HuH-7.5 (cell line): ENCODE measurements at regions not wholly inside any gene's neighbourhood (a gene's known extent, or its start where the extent isn't known, plus 50 kb on each side); places are given as distances from the start of the nearest gene placed in this dataset.
"Not testable (repeated sequence)": the region's sequence is repeated elsewhere in the genome, so short reads cannot be mapped to it uniquely, and the experiment has no call there.

Experiments
- DNase-seq: peaks from one replicate; pipeline ENCODE4 v3.0.0; 2011; ENCODE audit warnings: low spot score

DNA sequence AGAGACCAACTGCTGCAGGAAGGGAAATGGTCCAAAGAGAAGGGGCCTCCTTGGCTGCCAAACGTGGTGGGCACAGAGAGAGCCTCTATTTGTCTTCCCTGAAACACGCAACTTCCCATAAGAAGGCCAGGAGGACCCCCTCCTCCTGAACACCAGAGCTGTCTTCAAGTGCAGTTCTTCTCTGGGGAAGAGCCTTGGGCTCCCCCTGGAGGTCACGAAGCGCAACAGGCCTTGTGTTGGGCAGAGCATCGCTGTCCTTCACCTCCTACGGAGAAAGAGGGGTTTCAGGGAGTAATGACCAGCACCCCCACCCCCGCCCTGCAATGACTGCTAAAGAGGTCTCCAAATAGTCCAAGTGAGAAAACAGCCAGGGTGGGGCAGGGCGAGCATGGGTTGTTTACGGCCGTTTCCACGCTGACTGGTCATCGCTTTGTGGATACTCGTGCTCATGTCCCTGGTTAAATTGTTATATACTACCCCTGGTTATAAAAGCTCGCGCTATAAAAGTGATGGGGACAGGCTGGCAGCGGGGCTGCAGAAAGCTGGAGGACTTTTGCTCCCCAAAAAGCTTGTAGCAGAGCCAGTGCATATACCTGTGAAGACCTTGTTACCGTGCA lies 397.5 kb upstream of the ATP10A start:
- no peak for DNase-seq

DNA sequence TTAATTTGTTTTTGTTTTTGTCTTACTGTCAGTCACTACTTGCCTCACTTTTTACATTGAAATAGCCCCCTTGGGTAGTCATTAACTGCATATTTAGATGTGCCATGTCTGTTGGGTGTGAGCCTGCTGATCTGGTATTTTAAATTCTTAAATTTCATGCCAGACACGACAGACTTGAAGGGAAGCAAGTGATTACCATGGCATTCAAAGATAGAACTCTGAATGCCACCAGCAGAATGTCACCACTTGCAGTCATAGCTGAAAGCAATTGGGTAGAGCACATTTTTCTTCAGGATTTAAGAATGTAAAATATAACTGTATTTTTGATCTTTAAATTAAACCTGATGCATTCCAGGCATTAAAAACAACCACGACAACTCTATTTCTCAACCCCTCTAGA lies 396.5 kb upstream of the ATP10A start:
- no peak for DNase-seq

DNA sequence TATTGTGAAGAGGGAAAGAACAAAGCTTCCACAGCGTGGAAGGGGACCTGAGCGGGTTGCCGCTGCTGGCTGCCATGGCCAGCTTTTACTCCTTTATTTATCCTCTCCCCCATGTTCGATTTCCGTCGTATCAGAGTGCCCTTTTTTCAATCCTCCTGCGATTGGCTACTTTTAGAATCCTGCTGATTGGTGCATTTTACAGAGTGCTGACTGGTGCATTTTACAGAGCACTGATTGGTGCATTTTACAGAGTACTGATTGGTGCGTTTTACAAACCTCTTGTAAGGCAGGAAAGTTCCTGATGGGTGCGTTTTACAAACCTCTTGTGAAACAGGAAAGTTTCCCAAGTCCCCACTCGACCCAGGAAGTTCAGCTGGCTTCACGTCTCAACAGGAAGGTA lies 381.7 kb upstream of the ATP10A start:
- not testable (repeated sequence) for DNase-seq

DNA sequence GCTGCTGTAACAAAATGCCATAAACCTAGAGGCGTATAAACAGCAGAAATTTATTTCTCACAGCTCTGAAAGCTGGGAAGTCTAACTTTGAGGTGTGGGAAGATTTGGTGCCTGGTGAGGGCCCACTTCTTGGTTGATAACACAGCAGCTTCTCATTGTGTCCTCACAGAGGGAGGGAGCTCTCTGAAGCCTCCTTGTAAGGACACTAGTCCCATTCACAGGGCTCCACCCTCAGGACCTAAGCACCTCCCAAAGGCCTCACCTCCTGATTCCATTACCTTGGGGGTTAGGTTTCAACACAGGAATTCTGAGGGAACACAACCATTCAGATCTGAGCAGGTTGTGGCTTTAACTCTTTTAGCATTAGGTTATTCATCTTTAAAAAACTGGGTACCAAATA lies 380.3 kb upstream of the ATP10A start:
- no peak for DNase-seq

DNA sequence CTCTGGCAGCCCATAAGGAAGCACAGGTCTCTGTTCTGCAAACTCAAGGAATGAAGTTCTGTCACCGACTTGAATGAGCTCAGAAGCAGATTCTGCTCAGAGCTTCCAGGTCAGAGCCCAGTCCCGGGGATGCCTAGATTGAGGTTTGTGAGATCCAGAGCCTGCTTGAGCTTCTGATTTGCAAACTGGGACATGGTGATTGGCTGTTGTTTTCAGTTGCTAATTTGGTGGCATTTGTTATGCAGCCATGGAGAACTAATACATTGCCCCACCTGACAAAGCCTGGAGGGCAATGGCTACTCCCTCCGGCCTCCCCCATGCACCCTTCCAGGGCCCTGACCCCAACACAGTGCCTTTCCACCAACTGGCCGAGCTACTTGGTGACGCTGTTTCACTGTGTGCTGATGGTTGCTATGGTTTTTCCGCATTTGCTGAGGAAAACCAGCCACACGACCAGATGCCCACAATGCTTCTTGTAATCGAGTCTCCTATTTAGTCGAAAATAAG lies 379.5 kb upstream of the ATP10A start:
- DNase-seq = no peak

DNA sequence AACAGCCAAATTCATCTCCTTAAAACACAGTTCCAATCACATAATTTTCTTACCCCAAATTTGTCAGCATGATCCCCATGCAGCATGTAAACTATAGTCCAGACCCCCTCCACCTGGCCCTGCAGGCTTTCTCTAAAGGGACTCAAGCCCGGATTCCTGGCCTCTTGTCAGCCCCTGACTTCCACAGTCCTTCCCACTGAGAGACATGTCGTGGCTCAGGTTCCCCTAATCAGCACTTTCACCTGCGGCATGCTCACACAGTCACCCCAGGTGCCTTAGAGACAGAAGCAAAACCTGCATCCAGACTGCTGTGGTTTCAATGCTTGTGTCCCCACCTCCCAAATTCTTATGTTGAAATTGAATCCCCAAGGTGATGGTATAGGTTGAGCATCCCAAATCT lies 372.7 kb upstream of the ATP10A start:
- no peak for DNase-seq

DNA sequence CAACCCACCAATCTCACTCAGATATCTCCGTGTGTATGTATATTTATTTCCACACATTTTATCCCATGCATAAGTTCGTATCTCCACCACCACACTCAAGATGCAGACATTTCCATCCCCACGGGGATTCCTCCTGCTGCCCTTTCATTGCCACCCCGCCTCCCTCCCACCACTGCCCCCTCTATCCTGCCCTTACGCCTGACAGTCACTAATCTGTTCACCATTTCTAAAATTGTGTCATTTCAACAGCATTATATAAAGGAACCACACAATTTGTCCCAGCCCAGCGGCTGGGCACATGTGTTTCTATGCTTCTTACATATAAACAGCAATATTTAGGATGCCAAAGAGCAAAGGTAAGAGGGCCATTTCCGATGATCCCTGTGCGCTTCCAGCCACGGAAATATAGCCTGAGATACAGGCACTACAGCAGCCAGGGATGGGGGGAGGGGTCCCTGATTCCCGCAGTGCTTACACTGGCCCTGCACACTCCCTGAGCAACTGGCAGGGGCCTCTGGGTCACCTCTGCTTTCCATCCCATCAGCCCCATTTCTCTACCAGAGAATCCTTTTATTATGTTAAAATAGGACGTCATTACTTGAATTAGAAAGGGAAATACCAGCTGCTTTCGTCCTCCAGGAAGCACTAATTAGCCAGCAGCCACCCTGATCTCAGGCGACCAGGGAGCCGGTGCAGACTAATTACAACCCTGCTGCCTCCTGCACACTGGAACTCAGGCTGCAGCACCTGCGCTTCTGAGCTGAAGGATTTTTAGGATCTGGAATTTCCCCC lies 372.0 kb upstream of the ATP10A start:
- no peak for DNase-seq

DNA sequence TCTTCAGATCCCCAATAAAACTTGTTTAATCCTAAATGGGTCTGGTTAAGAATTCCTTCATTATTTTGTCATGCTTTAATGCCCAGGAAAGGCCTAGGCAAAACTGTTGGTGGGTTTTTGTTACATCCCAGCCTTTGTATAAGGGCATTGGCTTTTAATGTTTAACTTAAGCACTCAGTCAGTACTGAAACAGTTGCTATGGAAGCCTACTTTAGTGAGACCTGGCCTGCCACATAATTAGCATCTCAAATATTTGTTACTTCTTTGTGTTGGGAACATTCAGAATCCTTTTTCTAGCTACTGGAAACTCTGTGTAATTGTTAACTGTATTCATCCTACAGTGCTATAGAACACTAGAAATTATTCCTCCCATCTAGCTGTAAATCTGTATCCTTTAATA lies 369.6 kb upstream of the ATP10A start:
- DNase-seq = no peak

DNA sequence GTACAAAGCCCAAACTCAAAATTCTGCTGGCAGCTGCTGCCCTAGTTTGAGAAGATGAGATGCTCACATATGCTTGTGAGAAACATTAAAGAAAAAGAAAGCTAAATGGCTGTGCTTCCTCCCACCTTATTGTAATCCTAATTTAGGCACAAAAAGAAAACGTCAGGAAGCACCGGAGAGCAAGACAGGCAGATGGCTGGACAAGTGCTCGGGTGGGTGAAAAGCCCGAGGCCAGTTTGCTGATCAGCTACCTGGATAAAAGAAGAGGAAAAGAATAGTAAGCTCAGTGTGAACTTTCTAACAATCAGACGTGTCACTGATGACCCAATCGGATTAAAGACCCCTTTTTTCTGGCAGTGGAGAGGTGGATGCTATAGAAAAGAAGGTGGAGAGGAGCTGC lies 368.0 kb upstream of the ATP10A start:
- no peak for DNase-seq

DNA sequence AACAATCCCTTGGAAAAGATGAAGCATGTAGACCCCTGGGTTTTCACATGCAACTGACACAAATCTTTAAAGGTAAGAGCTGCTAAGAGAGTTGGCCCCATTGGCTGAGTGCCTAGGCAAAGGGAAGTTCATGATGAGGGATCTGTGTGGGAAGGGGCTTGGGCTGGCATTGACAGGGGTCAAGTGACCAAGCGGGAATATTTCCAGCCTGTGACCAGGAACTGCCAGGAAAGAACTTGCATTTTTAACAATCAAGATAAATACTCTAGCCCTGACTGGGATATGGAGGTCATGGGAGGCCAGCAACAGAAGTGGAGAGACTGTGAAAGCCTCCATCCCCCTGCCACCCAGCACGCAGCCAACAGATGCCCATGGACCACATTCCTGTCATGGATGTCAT lies 361.1 kb upstream of the ATP10A start:
- DNase-seq = no peak

DNA sequence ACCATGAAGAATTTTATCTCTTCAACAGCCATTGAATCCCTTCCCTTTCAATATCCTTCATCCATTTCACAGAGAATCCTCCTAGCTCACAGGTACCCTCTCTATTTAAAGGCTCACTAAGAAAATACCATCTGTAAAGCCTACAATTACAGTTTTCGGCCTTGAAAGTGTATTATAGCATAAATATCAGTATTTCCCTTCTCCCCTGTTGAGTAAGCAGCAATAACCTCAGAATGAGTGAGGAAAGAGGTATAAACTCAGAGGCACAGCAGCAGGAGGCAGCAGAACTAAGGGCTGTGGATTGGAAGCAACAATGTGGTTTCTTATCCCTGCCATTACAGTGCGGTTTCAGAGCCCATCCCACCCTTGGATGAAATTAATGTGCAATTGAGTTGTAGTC lies 360.6 kb upstream of the ATP10A start:
- no peak for DNase-seq

DNA sequence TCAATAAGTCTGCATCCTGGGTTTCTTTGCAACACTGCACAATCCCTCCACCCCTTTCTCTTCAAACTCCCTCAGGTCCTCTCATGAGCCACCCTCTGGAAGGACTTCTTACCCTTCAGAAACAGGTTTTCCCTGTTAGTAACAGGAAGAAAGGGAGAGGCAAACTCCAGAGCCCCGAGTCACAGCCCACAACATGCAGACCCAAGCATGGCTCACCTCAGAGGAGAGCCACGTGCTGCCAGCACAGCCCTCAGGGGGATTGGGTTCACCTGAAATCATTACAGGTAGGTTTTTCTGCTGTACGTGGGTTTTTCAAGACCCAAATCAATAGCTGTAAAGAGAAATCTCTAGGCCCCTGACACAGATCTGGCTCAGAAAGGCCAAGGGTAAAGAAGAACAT lies 359.7 kb upstream of the ATP10A start:
- no peak for DNase-seq

DNA sequence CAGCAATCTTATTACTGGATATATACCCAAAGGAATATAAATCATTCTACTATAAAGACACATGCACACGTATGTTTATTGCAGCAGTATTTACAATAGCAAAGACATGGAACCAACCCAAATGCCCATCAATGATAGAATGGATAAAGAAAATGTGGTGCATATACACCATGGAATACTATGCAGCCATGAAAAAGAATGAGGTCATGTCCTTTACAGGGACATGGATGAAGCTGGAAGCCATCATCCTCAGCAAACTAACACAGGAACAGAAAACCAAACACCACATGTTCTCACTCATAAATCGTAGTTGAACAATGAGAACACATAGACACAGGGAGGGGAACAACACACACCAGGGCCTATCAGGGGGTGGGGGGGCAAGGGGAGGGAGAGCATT lies 353.9 kb upstream of the ATP10A start:
- DNase-seq = not testable (repeated sequence)

DNA sequence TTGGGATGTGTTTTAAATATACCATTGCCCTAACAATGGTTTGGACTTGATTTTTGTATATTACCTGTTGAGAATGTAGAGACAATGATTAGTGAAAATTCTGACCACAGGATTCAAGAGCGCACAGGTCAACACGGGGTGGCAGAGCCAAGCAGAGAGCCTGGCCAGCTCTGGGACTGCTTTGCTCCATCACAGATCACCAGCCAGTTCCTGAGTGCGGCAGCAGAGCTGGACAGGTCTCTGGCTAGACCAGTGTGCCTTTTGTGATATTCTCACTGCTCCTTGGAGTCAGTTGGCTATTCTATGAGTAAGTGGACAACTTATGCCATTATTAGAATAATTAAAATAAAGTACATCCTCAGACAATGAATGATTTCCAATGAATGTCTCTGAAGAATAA lies 351.2 kb upstream of the ATP10A start:
- DNase-seq = no peak

DNA sequence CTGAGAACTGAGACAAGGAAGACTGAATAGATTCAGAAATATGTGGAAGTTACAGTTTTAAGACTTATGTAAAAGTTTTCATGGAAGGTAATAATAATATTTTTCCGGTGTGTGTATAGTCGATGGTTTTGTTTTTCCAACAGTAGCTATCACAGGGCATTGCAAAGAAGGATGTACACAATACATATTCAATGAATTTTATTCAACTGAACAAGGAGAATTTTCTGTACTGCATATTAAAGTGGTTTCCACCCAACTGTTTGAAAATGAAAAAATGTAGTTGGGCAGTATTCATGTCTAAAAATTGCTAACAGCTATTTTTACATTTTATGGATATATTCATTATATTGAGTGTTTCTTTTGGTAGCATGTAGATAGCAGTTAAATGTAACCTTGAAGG lies 350.3 kb upstream of the ATP10A start:
- no peak for DNase-seq

DNA sequence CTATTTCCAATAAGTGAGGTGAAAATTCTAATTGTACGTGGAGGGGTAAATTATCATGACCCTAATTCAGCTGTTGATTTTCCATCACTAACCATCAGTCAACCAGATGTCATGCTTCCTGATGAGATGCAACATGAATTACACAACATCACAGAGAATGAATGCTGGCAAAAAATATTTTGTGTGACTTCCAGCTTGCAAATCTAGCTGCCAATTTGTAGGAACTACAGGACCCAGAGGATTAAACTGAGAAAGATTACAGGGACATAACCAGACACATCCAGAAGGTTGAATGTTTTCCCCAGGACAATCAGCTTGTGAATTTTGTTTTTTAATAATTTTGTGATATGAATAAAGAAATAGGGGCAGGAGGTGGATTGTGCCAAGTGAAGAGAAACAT lies 349.0 kb upstream of the ATP10A start:
- no peak for DNase-seq

DNA sequence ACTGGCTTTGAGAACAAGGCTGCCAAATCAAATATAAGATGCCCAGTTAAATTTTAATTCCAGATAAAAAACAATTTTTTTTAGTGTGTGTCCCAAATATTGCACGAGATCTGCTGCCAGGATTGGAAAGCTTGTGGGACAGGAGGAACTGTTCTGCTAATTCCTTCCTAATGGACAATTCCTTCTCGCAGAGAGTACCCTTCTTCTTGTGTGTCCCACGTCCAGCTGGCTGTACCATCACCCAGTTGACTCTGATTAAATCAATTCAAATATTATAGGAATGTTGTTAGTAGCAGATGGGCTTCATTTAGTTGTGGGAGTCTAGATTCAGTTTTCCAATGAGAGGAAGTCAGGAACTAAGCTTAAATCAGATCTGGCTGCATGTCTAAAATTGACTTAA lies 347.9 kb upstream of the ATP10A start:
- no peak for DNase-seq

DNA sequence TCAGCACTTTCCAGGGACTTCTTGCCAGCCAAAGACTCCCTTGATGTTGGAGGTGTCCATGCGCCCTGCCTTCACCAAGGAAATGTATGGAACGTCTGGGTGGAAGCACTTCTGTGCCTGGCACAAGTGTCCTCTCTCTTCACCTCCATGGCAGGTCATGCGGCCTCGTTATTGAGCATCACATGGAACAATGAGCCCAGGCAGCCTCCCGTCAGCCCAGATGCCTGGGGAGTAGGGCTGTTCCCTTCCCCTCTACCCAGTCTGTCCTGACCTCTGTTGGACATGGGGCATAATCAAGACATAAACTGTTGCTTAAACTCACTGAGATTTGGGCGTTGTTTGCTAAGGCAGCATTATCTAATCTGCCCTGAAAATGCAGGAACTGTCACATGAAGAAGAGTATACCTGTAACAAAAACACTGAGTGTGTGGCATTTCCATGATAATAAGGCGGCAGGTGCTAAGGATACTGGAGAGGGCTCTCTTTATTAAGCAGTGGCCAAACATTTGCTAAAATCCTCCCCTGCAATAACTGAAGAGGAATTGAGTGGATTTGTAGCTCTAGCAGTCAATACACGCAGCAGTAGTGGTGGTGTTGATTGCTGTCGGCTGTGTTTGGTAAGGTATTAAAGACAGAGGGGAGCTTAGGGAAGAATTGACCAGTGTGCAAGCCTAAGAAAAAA lies 338.2 kb upstream of the ATP10A start:
- no peak for DNase-seq

DNA sequence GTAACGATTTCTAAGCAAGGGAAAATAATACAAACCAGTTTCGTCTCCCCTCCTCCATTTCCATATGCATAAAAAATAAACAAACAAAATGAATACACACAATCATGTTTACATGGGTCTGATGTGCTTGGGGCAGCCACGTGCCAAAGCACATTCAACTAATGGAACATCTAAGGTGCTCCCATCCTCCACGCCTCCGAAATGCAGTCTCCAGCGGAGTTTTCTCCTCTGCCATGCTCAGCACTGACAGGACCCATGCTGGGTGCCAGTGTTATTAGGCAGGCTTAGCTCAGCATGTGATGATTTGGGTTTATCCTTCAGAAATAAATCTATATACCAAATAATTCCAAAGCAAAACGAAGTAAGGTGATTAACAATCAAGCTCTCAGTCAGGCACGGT lies 337.3 kb upstream of the ATP10A start:
- DNase-seq = no peak

DNA sequence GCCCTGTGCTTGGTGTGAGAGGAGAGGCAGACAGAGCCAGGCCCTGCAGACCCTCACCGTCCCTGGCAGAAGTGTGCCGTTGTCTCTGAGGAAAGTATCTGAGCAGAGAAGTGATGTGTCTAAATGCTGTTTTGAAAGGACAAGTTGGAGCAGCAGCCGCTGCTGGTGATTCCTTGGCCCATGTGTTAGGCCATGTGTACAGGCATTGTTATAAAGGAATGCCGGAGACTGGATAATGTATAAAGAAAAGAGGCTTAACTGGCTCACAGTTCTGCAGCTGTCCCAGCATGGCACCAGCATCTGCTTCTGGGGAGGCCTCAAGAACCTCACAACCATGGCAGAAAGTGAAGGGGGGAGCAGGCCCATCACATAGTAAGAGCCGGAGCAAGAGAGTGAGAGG lies 334.6 kb upstream of the ATP10A start:
- DNase-seq = no peak

DNA sequence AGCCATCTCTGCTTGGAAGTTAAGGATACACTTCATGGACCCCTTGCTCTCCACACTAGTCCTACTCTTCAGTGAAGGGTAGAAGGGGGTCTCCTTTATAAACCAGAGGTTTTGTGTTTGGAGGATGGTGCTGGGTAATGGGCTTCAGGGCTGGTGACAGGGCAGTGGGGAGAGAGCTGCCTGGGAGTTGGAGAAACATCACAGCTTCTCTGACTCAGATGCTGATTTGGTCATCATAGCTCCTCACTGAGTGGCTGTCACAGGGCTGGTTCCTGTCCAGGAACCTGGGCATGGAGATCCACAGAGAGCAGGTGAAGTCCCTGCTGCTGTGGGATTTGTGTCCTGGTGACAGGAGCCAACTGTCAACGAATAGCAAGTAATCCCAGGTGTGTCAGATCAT lies 333.9 kb upstream of the ATP10A start:
- no peak for DNase-seq

DNA sequence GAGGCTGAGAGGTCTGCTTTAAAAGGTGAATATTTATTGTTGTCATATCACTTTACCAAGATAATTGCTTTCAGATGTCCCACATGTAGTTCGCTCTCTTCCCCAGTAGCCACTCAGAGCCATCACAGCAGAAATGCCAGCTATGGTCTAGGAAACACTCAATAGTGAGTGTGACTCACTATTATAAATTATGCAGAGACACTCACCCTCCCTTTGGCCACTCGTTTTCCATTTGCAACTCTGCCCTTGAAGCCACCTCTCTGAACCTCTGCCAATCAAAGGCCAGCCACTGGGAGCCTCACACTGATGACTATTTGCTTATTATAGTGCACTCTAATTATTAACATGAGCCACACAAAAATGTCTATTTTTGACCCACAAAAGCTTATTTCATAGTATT lies 328.1 kb upstream of the ATP10A start:
- DNase-seq = no peak

DNA sequence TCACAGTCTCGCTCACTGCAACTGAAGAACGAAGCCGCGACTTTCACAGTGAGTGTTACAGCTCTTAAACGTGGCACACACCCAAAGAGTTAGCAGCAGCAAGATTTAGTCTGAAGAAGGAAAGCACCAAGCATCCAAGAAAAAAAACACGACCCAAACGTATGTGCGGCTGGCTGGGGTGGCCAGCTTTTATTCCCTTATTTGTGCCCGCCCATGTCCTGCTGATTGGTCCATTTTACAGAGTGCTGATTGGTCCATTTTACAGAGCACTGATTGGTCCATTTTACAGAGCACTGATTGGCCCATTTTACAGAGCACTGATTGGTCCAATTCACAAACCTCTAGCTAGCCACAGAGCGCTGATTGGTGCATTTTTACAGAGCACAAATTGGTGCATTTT lies 323.0 kb upstream of the ATP10A start:
- DNase-seq = not testable (repeated sequence)
